ENCODE measurements at regions not wholly inside any gene's neighbourhood (a gene's known extent, or its start where the extent isn't known, plus 50 kb on each side); places are given as distances from the start of the nearest gene placed in this dataset.

DNA sequence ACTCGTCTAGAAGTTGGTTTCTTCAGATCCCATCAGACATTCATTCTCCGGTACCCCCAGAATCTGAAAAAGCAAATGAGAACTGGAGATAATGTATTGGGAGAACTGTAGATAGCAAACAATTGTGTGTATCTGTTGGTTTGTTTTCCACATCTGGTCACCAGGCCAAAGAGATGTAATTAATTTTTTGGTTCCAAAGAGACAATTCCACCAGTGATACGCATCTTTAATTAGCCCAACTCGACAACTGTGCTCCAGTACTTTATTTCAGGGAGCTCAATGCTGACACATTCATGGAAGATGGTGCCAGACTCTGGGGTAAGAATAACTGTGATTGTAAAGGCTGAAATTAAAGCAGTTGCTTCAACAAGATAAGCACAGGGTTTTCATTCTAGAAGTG is 74.5 kb downstream of the NPTX2 start:
- TF ChIP-seq, protein P1, sequence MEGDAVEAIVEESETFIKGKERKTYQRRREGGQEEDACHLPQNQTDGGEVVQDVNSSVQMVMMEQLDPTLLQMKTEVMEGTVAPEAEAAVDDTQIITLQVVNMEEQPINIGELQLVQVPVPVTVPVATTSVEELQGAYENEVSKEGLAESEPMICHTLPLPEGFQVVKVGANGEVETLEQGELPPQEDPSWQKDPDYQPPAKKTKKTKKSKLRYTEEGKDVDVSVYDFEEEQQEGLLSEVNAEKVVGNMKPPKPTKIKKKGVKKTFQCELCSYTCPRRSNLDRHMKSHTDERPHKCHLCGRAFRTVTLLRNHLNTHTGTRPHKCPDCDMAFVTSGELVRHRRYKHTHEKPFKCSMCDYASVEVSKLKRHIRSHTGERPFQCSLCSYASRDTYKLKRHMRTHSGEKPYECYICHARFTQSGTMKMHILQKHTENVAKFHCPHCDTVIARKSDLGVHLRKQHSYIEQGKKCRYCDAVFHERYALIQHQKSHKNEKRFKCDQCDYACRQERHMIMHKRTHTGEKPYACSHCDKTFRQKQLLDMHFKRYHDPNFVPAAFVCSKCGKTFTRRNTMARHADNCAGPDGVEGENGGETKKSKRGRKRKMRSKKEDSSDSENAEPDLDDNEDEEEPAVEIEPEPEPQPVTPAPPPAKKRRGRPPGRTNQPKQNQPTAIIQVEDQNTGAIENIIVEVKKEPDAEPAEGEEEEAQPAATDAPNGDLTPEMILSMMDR (IDR thresholded peaks at IDR 0.05; ENCODE audit: borderline replicate concordance, insufficient read depth, low read depth, low read length): no peak
- no peak overlapping the region for H3K4me3 ChIP-seq (ENCODE audit: low read depth, low read length)

DNA sequence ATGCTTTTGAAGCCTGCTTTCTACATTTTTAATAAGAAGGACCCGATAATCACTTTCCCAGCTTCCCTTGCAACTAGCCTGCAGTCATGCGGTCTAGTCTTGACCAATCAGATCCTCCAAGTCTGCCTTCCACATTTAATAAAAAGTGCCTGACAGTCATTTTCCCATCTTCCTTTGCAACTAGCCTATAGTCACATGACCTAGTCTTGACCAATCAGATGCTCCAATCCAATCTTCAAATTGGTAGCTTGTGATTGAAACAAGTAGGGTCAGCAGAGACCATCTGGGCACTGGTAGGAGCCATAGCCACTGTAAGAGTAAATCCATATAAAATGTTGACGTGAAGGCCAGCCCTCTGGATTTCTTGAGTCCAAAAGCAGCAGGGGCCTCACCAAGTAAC is 80.0 kb downstream of the NPTX2 start:
- no peak overlapping the region for H3K4me3 ChIP-seq (ENCODE audit: low read depth, low read length)
- TF ChIP-seq, protein P1 (IDR thresholded peaks at IDR 0.05; ENCODE audit: borderline replicate concordance, insufficient read depth, low read depth, low read length): no peak

DNA sequence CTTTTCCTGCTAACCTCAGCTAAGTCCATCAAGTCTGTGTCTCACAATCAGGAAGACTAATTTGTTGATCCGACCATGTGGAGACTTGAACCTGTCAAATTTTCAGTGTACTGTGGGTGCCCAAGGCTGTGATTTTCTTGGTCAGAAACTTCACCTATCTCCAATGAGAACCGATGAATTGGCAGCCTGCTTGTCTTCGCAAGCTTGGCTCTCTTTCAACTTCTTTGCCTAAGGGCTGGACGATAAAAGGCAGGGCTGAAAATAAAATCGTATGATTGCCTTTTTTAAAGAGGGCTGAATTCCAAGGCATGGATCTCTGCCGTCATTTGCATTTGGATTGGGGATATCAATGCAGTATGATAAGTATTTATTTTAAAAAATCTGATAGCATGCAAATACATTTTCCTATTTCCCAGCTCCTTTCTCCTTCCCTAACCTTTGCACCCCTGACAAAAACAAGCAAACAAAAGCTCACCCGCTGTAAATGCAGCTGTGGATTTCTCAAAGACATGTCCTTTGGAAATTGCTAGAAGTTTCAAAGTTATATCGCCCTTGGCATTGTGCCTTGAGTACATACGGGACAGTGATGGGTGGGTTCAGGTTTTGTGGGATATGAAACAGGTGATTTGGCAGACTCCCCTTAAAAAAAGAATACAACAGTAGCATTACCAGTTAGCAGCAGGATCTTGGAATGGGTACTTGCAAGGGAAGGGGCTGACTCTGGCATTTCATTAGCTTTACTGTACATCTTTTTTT is 80.6 kb downstream of the NPTX2 start:
- TF ChIP-seq, protein P1 (IDR thresholded peaks at IDR 0.05; ENCODE audit: borderline replicate concordance, insufficient read depth, low read depth, low read length): no peak
- H3K4me3 ChIP-seq (ENCODE audit: low read depth, low read length): no peak overlapping the region

DNA sequence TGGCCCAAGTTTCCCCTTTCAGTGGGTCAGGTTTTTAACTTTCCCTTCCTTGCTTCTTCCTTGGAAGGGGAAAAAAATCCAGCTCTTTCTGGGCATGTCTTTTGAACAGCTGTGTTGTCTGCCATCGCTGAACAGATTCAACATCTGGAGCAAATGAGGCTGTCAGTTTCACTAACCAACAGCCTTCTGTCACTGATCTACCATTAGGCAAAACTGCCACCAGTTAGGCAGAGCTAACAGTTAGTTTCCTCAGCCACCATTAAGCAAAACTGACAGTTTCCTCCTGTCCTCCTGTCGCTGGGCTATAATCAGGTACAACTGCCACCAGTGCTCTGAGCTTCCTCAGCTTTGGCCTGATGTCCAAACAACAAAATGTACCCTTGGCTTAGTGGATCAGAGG is 81.9 kb downstream of the NPTX2 start:
- TF ChIP-seq, protein P1 (IDR thresholded peaks at IDR 0.05; ENCODE audit: borderline replicate concordance, insufficient read depth, low read depth, low read length): no peak
- no peak overlapping the region for H3K4me3 ChIP-seq (ENCODE audit: low read depth, low read length)

DNA sequence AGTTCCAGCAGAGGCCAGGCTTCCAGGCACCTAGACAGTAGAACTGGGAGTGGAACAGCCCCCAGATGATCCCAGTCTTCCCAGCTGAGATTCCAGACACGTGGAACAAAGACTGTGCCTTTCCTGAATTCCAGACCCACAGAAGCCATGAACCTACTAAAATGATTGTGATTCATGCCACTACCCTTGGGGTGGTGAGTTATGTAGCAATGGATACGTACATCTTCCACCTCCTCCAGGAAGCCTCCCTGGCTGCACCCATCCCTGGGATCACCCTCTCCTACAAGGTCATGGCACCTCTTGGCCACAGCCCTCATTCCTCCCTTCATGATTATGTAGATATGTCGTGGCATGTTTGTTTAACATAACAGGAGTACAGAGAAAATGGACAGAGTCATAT is 83.4 kb downstream of the NPTX2 start:
- H3K4me3 ChIP-seq (ENCODE audit: low read depth, low read length): no peak overlapping the region
- TF ChIP-seq, protein P1 (IDR thresholded peaks at IDR 0.05; ENCODE audit: borderline replicate concordance, insufficient read depth, low read depth, low read length): no peak

DNA sequence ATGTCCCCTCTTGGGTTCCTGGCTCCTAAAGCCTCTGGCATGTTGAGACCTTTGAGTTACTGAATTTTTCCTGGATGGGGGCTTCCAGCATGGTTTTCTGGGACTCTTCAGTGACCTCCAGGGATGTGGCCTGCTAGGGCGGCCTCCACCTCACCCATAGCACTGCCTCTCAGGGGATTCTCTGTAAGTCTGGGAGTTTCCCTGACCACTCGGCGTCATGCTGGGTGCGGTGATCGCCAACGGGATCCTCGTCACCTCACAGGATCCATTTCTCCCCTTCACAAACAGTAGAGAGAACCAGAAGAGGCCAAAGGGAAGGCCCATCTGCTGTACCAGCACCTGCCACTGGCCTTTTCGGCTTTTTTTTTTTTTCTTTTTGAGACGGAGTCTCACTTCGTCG is 84.3 kb downstream of the NPTX2 start:
- TF ChIP-seq, protein P1 (IDR thresholded peaks at IDR 0.05; ENCODE audit: borderline replicate concordance, insufficient read depth, low read depth, low read length): no peak
- H3K4me3 ChIP-seq (ENCODE audit: low read depth, low read length): no peak overlapping the region

DNA sequence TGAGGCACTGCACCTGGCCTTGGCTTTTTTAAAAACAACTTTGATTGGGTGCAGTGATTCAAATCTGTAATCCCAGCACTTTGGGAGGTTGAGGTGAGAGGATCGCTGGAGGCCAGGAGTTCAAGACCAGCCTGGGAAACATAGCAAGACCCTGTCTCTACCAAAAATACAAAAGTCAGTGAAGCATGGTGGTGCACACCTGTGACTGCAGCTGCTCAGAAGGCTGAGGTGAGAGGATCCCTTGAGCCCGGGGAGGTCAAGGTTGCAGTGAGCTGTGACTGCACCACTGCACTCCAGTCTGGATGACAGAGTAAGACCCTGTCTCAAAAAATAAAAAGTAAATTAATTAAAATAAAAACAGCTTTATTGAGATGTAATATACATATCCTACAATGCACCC is 84.9 kb downstream of the NPTX2 start:
- TF ChIP-seq, protein P1 (IDR thresholded peaks at IDR 0.05; ENCODE audit: borderline replicate concordance, insufficient read depth, low read depth, low read length): no peak
- H3K4me3 ChIP-seq (ENCODE audit: low read depth, low read length): no peak overlapping the region

Measured in GM12875 (cell line).